WTC11 (cell line): ENCODE measurements at regions not wholly inside any gene's neighbourhood (a gene's known extent, or its start where the extent isn't known, plus 50 kb on each side); places are given as distances from the start of the nearest gene placed in this dataset.

Source experiments
- ATAC-seq: fragments of 200-7000 bp; cut with Tn5 transposase; 2 replicates; pipeline ENCODE4 v1.10.0; 2021; ENCODE audit warnings: mild to moderate bottlenecking, moderate library complexity
- CTCF ChIA-PET: fragments of 300-600 bp; sonication (Branson Sonifier 250); formaldehyde crosslinking; loops from one replicate; lab custom pipeline; 2021; ENCODE audit warnings: antibody characterized with exemption; lab: Charles Lee
- POLR2A ChIA-PET: fragments of 350-600 bp; sonication (Branson Sonifier 250); formaldehyde crosslinking; loops from one replicate; lab custom pipeline; 2021; ENCODE audit warnings: antibody characterized with exemption; lab: Charles Lee
- DNase-seq: peaks from one replicate; pipeline ENCODE4 v3.0.0; 2021; ENCODE audit warnings: low spot score
- H3K27ac Mint-ChIP-seq: 2 replicates; pipeline ENCODE4 v1.8.0; 2021; ENCODE audit warnings: mixed read lengths
- H3K27me3 Mint-ChIP-seq: 2 replicates; pipeline ENCODE4 v1.8.0; 2021; ENCODE audit warnings: low read depth, mild to moderate bottlenecking, moderate library complexity, mixed read lengths
- H3K36me3 Mint-ChIP-seq: 2 replicates; pipeline ENCODE4 v1.8.0; 2021; ENCODE audit warnings: mixed read lengths
- H3K4me1 Mint-ChIP-seq: 2 replicates; pipeline ENCODE4 v1.8.0; 2022; ENCODE audit warnings: mixed read lengths
- H3K4me3 Mint-ChIP-seq: 2 replicates; pipeline ENCODE4 v1.8.0; 2021; ENCODE audit warnings: mild to moderate bottlenecking, moderate library complexity, mixed read lengths
- H3K9me3 Mint-ChIP-seq: 2 replicates; pipeline ENCODE4 v1.8.0; 2021; ENCODE audit warnings: mixed read lengths
- AFF4 ChIP-seq: sonication (generic); formaldehyde crosslinking; IDR thresholded peaks from 2 replicates; pipeline ENCODE4 v1.8.1; 2023; ENCODE audit warnings: mild to moderate bottlenecking, missing genetic modification reagents, borderline replicate concordance
- CDX4 ChIP-seq: fragments of 250-450 bp; sonication (Bioruptor Pico); IDR thresholded peaks from 2 replicates; pipeline ENCODE4 v1.9.0; 2021; ENCODE audit warnings: moderate library complexity, mild to moderate bottlenecking, inconsistent platforms, borderline replicate concordance
- FOXP4 ChIP-seq: sonication (generic); formaldehyde crosslinking; IDR thresholded peaks from 2 replicates; pipeline ENCODE4 v1.8.0; 2022; ENCODE audit warnings: mild to moderate bottlenecking, missing genetic modification reagents
- SMAD3 ChIP-seq: sonication (generic); formaldehyde crosslinking; IDR thresholded peaks from 2 replicates; pipeline ENCODE4 v1.8.0; 2022; ENCODE audit warnings: missing genetic modification reagents, mild to moderate bottlenecking, borderline replicate concordance
- USF2 ChIP-seq: sonication (generic); formaldehyde crosslinking; IDR thresholded peaks from 2 replicates; pipeline ENCODE4 v1.8.1; 2023; ENCODE audit warnings: mild to moderate bottlenecking, missing genetic modification reagents, moderate library complexity
- ZBTB43 ChIP-seq: sonication (generic); formaldehyde crosslinking; IDR thresholded peaks from 2 replicates; pipeline ENCODE4 v1.8.1; 2023; ENCODE audit warnings: mild to moderate bottlenecking, missing genetic modification reagents
- ZMAT4 ChIP-seq: fragments of 250-450 bp; sonication (Bioruptor Pico); IDR thresholded peaks from 2 replicates; pipeline ENCODE4 v1.9.0; 2021; ENCODE audit warnings: mild to moderate bottlenecking
- ZNF138 ChIP-seq: sonication (generic); formaldehyde crosslinking; conservative IDR thresholded peaks from 2 replicates; pipeline ENCODE4 v1.8.1; 2022; ENCODE audit warnings: mild to moderate bottlenecking, moderate library complexity, missing genetic modification reagents
- ZNF232 ChIP-seq: sonication (generic); formaldehyde crosslinking; IDR thresholded peaks from 2 replicates; pipeline ENCODE4 v1.8.0; 2022; ENCODE audit warnings: mild to moderate bottlenecking, missing genetic modification reagents
- ZNF423 ChIP-seq: fragments of 250-450 bp; sonication (Bioruptor Pico); IDR thresholded peaks from 2 replicates; pipeline ENCODE4 v2.1.2; 2022; ENCODE audit warnings: mild to moderate bottlenecking, moderate library complexity
- ZNF512 ChIP-seq: sonication (generic); formaldehyde crosslinking; IDR thresholded peaks from 2 replicates; pipeline ENCODE4 v1.8.1; 2022; ENCODE audit warnings: missing genetic modification reagents, borderline replicate concordance

GRCh38 chr3:102053375-102053989 lies 204.2 kb downstream of the NFKBIZ start:
- H3K27ac Mint-ChIP-seq, result no peak overlapping the region
- TF ChIP-seq ZBTB43 (CRISPR knock-in tag) (no peak), AFF4 (no peak), SMAD3 (CRISPR knock-in tag) (no peak)
- TF ChIP-seq, all 79 proteins: peak for 0
- peaks cover 43% of the 10 kb centered on the region for H3K9me3 Mint-ChIP-seq
- DNase-seq (no peak), ATAC-seq (no peak)
- ChIA-PET POLR2A (no interaction called here), CTCF (no interaction called here)
- H3K4me1 Mint-ChIP-seq, result peaks cover 10% of the 10 kb centered on the region
- H3K4me3 Mint-ChIP-seq, result no peak overlapping the region
- H3K27me3 Mint-ChIP-seq, result 0 out of 2 replicates have a peak, but pooled peaks cover 3% of the 10 kb centered on the region
- H3K36me3 Mint-ChIP-seq, result peaks cover 22% of the 10 kb centered on the region

- H3K4me1 Mint-ChIP-seq, result peaks cover 10% of the 10 kb centered on the region
Measured at GRCh38 chr3:102054543-102055080, 205.3 kb downstream of the NFKBIZ start.

More at GRCh38 chr3:102054543-102055080, 205.3 kb downstream of the NFKBIZ start:
- TF ChIP-seq FOXP4 (CRISPR knock-in tag), result no peak
- no peak for TF ChIP-seq ZNF423 (CRISPR knock-in tag)
- TF ChIP-seq ZNF138 (CRISPR knock-in tag), result no peak
- no peak for TF ChIP-seq ZMAT4 (CRISPR knock-in tag)
- TF ChIP-seq USF2, result no peak
- TF ChIP-seq ZNF512 (CRISPR knock-in tag), result no peak
- TF ChIP-seq CDX4, result no peak
- no peak for TF ChIP-seq ZNF232
- Mint-ChIP-seq H3K27me3 (0 out of 2 replicates have a peak, but pooled peaks cover 3% of the 10 kb centered on the region), H3K27ac (no peak overlapping the region), H3K4me3 (no peak overlapping the region), H3K9me3 (peaks cover 31% of the 10 kb centered on the region), H3K36me3 (peaks cover 15% of the 10 kb centered on the region)
- CTCF ChIA-PET, result no interaction called here
- POLR2A ChIA-PET, result no interaction called here
- no peak for ATAC-seq
- no peak for DNase-seq
